ENCODE measurements at regions not wholly inside any gene's neighbourhood (a gene's known extent, or its start where the extent isn't known, plus 50 kb on each side); places are given as distances from the start of the nearest gene placed in this dataset.

DNA sequence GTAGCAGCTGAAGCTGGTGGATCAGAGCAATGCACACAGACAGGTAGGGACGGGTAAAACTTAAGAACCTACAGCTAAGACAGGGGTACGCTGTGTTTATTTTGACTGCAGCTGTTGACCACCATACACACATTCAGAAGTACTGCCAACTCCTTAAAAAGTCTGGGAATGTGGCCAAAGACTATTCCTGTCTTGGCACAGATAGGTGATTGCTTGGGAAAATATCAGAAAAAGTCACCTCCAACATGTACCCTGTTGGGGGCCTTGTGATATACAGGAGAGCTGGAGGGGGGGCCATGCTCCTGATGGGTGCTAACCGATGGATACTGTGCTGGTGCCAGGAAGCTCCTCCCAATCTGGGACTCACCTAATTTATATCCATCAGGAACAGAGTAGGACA, 121.2 kb downstream of the VCX2 start:
- Histone ChIP-seq H3K9me3 (no peaks in the 10 kb centered on the region), H3K36me3 (no peaks in the 10 kb centered on the region), H3K27me3 (no peaks in the 10 kb centered on the region), H3K4me1 (peaks cover 0 to 9% (median 4%) of the 10 kb centered on the region in 4 donors), H3K4me3 (no peak overlapping the region), H3K27ac (no peak overlapping the region)
- intact Hi-C loops (cut with DNase I), result no loop called here
- no peak for DNase-seq
- 7 to 66% methylated on average over 3 of the region's 3 CpGs for WGBS, 2 donors
- TF ChIP-seq POLR2AphosphoS5 (IDR thresholded peaks at IDR 0.05) (no peak), EP300 (IDR thresholded peaks at IDR 0.05) (no peak), POLR2A (IDR thresholded peaks at IDR 0.05) (no peak)
- TF ChIP-seq, protein P1, sequence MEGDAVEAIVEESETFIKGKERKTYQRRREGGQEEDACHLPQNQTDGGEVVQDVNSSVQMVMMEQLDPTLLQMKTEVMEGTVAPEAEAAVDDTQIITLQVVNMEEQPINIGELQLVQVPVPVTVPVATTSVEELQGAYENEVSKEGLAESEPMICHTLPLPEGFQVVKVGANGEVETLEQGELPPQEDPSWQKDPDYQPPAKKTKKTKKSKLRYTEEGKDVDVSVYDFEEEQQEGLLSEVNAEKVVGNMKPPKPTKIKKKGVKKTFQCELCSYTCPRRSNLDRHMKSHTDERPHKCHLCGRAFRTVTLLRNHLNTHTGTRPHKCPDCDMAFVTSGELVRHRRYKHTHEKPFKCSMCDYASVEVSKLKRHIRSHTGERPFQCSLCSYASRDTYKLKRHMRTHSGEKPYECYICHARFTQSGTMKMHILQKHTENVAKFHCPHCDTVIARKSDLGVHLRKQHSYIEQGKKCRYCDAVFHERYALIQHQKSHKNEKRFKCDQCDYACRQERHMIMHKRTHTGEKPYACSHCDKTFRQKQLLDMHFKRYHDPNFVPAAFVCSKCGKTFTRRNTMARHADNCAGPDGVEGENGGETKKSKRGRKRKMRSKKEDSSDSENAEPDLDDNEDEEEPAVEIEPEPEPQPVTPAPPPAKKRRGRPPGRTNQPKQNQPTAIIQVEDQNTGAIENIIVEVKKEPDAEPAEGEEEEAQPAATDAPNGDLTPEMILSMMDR (IDR thresholded peaks at IDR 0.05), result no peak

DNA sequence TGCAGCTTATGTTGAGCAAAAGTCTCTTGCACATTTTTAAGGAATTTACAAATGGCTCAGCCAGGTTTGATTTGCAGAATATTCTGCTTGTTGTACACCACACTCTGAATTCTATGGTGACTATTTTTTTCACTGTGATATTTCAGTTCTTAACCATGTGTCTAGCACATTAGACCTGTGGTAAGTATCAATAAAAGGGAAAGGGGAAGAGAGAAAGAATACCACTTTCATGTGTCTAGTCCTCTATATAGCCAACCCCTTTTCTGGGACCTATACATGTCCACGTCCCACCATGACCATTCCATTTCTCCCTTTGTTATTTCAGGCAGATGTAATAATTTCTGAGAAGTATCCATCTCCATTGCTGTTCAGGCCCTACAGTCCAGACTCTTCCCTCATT, 121.3 kb upstream of the PNPLA4 start:
- TF ChIP-seq POLR2A (IDR thresholded peaks at IDR 0.05) (no peak), EP300 (IDR thresholded peaks at IDR 0.05) (no peak), POLR2AphosphoS5 (IDR thresholded peaks at IDR 0.05) (no peak)
- TF ChIP-seq, protein P1 (IDR thresholded peaks at IDR 0.05), result no peak
- H3K36me3 ChIP-seq, result no peaks in the 10 kb centered on the region
- peaks cover 0 to 9% (median 4%) of the 10 kb centered on the region in 4 donors for H3K4me1 ChIP-seq
- no peak overlapping the region for H3K4me3 ChIP-seq
- intact Hi-C loops (cut with DNase I), result no loop called here
- H3K27me3 ChIP-seq, result no peaks in the 10 kb centered on the region
- DNase-seq, result no peak
- 92 to 100% methylated on average over 1 of the region's 1 CpG for WGBS, 2 donors
- no peak overlapping the region for H3K27ac ChIP-seq
- H3K9me3 ChIP-seq, result no peaks in the 10 kb centered on the region

DNA sequence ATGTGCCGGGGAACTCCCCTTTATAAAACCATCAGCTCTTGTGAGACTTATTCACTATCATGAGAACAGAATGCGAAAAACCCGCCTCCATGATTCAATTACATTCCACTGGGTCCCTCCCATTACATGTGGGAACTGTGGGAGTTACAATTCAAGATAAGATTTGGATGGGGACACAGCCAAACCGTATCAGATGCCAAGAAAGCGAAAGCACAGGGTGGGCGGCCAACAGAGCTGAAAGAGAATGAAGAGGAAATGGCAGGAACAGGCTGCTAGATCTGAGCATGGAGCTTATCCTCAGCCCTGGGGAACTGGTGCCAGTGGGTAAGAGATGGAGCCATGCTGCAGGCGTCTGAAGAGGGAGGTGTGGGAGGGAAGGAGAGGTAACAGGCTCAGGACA, 117.7 kb upstream of the PNPLA4 start:
- WGBS, 2 donors, result 86 to 87% methylated on average over 7 of the region's 7 CpGs
- H3K27me3 ChIP-seq, result no peaks in the 10 kb centered on the region
- H3K4me1 ChIP-seq, result peaks cover 0 to 6% (median 3%) of the 10 kb centered on the region in 4 donors
- intact Hi-C loops (cut with DNase I), result no loop called here
- no peak for TF ChIP-seq POLR2AphosphoS5 (IDR thresholded peaks at IDR 0.05)
- TF ChIP-seq, protein P1 (IDR thresholded peaks at IDR 0.05), result no peak
- TF ChIP-seq POLR2A (IDR thresholded peaks at IDR 0.05), result no peak
- TF ChIP-seq EP300 (IDR thresholded peaks at IDR 0.05), result no peak
- DNase-seq, result no peak
- no peak overlapping the region for H3K4me3 ChIP-seq
- H3K9me3 ChIP-seq, result no peaks in the 10 kb centered on the region
- no peak overlapping the region for H3K27ac ChIP-seq
- H3K36me3 ChIP-seq, result no peaks in the 10 kb centered on the region

DNA sequence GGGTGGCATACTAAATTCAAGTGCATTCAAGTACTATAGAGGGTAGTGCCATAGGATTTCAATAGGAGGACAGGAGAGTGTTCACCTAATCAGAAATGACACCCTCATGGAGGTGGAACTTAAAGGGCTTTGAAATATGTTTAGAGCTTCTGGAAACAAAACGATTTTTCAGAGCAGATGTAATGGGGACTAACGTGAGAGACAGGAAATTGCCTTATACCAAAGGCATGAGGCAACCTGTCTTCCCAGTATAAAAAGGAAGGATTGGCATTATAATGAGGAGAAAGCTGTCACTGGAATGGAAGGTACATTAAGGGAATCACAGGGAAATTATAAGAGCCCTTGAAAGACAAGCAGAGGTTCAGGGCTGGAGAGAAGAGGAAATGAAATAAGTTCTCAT, 116.3 kb upstream of the PNPLA4 start:
- H3K4me1 ChIP-seq, result no peaks in the 10 kb centered on the region
- no peak overlapping the region for H3K27ac ChIP-seq
- TF ChIP-seq EP300 (IDR thresholded peaks at IDR 0.05), result no peak
- TF ChIP-seq POLR2A (IDR thresholded peaks at IDR 0.05), result no peak
- TF ChIP-seq, protein P1 (IDR thresholded peaks at IDR 0.05), result no peak
- no peak for TF ChIP-seq POLR2AphosphoS5 (IDR thresholded peaks at IDR 0.05)
- no peaks in the 10 kb centered on the region for H3K27me3 ChIP-seq
- intact Hi-C loops (cut with DNase I), result no loop called here
- H3K9me3 ChIP-seq, result no peaks in the 10 kb centered on the region
- no peak overlapping the region for H3K4me3 ChIP-seq
- no peaks in the 10 kb centered on the region for H3K36me3 ChIP-seq
- 81 to 89% methylated on average over 2 of the region's 2 CpGs for WGBS, 2 donors
- DNase-seq, result no peak

DNA sequence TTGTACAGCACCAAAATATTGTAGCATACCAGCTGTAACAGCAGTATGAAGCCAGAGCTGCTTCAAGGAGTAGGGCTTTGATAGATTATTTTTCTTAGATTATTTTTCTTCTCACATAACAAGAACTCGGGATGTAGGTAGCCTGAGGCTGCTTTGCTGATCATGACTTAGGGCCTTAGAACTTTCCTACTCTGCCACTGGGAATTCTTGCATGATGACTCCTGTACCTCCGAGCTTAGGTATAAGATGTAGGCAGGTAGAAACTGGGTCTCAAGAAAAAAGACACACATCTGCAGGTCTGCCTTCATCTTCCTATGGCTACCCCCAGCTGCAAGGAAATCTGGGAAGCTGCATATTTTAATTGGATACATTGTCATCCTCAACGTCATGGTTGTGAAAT, 115.9 kb upstream of the PNPLA4 start:
- Histone ChIP-seq H3K4me1 (no peaks in the 10 kb centered on the region), H3K36me3 (no peaks in the 10 kb centered on the region), H3K27me3 (no peaks in the 10 kb centered on the region), H3K4me3 (no peak overlapping the region), H3K9me3 (no peaks in the 10 kb centered on the region), H3K27ac (no peak overlapping the region)
- TF ChIP-seq POLR2A (IDR thresholded peaks at IDR 0.05) (no peak), POLR2AphosphoS5 (IDR thresholded peaks at IDR 0.05) (no peak), EP300 (IDR thresholded peaks at IDR 0.05) (no peak)
- TF ChIP-seq, protein P1 (IDR thresholded peaks at IDR 0.05), result no peak
- WGBS, 2 donors, result 90 to 91% methylated on average over 3 of the region's 3 CpGs
- intact Hi-C loops (cut with DNase I), result no loop called here
- no peak for DNase-seq
